Activated T-helper 9 cell treated with anti-CD3 and anti-CD28 coated beads, Interleukin-2, amount 50 U/mL, for 16 hours (primary cell): ENCODE measurements at regions not wholly inside any gene's neighbourhood (a gene's known extent, or its start where the extent isn't known, plus 50 kb on each side); places are given as distances from the start of the nearest gene placed in this dataset.

Experiments
- DNase-seq: peaks from one replicate; pipeline ENCODE4 v3.0.0-alpha.2; 2020; ENCODE audit warnings: low read depth

DNA sequence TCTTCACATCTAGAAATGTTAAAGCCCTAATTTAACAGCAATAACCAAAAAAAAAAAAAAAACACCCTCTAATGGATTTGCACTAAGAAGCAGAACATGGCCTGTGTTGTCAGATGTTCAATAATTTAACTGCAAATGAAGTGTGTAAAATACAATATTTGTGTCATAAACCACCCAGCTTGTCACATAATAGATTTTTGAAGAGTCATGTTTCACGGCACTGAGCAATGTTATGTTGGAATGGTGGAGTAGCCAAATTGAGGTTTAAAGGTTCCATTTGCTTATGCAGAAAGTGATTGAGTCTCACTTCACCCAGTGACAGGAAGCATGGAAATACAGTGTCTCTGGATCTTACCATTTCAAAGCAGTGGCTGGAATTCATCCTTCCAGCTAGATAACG lies 173.2 kb upstream of the XYLT1 start:
- DNase-seq: no peak

- DNase-seq: no peak
These were observed 171.2 kb upstream of the XYLT1 start for GRCh38 chr16:17641990-17642389.

DNA sequence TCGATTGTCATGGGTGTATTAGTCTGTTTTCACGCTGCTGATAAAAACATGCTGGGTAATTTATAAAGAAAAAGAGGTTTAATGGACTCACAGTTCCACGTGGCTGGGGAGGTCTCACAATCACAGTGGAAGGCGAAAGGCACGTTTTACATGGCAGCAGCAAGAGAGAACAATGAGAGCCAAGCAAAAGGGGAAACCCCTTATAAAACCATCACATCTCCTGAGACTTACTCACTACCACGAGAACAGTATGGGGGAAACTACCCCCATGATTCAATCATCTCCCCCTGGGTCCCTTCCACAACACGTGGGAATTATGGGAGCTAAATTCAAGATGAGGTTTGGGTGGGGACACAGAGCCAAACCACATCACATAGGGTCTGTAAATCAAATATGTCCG lies 167.4 kb upstream of the XYLT1 start:
- no peak for DNase-seq

GRCh38 chr16:17635183-17635582 lies 164.4 kb upstream of the XYLT1 start:
- DNase-seq: no peak

DNA sequence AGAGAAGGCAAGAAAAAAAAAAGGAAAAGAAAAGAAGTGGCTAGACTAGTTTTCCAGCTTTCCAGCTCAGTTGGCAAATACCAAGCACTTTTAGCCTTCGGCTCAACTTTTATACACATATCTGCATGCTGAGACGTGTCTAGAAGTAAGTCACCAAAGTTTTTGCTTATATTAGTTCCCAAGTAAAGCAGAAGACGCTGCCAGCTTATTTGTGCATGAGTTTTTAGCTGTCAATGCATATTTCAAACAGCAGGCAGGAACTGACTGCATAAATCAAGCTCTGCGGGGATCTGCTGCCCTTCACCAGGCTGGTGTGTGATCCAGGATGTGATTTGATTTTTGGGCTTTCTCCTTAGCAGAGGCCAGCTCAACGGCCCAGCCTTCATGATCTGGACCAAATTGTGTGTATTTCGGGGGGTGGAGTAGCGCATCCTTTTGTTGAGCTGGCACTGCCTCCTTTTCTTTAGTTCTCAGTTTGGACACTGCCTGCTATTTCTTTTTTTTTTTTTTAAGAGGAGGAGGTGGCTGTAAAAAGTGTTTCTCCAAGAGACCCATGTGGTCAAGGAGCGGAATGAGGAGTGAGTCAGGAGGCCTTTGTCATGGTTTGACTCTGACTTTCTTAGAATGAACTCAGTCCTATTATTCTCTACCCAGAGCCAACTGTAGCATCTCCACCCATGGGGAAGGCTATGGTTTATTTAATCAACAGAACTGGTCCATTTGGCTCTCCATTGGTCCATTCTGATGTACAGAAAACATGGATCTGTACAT lies 162.6 kb upstream of the XYLT1 start:
- no peak for DNase-seq

- no peak for DNase-seq
These were observed 161.9 kb upstream of the XYLT1 start for GRCh38 chr16:17632667-17633066.

DNA sequence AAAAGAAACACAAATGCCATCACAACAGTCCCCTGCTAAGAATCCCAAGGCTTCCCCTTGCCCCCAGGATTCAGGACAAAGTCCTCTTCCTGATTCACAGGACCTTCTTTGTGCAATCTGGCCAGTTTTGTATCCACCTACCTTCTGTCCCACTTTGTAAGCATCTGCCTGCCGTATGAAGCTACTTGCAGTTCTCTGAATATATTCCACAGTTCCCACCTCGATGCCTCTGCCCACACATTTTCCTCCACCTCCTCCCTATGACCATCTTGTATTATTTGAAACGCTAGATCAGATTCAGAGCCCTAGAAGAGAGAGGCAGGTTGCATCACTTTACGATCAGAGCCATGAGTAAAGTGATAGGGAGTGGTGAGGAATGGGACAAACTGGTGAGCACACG lies 159.2 kb upstream of the XYLT1 start:
- DNase-seq: no peak

DNA sequence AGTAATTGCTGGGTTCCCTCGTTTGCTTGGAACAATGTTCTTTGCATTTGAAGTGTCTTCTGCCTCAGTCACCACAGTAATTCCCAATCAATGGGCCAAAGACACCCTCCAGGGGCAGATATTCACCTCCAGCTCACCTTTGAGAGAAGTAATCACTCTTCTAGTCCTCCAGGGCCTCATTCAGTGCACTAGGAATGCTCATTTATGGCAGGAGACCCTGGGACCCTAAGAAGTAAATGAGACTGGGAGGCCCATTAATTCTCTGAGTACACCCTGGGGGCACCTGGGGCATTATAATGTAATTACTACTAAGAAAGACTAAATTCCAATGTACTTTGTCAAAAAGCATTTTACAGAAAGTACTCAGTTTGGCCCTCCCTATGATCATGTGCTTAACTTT lies 158.2 kb upstream of the XYLT1 start:
- no peak for DNase-seq

DNA sequence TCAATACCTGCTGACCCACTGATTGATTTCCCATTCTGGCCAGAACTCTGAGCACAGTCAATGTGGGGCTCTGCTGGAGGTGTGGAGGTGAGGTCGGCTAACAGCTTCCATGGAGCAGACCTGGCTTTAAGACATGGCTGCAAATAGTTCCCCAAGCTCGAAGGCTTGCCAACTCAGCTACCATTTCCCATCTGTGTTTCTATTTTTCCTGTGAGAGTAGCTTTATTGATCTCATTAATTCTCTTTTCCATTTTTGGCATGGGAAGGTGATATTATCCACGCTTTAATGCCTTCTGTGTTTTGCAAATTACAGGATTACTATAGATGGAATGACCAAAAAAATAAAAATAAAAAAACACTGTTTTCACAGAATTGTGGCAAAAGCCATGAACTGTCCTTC lies 151.6 kb upstream of the XYLT1 start:
- DNase-seq: no peak

- DNase-seq: no peak
These were observed 148.5 kb upstream of the XYLT1 start for GRCh38 chr16:17619261-17619660.

DNA sequence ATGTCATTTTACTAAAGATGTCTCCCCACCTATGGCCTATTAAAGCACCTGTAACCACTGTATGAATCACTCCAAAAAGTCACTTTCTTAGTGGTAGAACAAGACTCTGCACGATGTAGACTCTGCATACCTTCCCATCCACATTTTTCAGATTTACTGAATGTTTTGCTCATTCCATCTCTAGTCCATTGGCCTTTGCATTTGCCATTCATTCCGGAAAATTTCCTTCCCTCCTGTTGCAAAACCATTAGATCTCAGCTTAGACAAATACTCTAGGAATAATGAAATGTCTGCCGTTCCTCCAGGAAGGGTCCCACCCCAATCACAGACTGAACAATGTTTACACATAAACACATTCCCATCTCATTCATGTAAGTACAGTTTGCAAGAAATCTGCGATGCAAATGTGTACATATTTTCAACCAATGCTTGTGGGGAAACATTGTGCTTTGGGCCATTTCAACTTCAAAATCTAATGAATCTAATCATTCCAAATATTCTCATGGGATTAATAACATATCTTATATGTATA lies 146.3 kb upstream of the XYLT1 start:
- no peak for DNase-seq

- DNase-seq: no peak
These were observed 141.6 kb upstream of the XYLT1 start for GRCh38 chr16:17612336-17612735.

GRCh38 chr16:17607609-17608008 lies 136.8 kb upstream of the XYLT1 start:
- DNase-seq: no peak

DNA sequence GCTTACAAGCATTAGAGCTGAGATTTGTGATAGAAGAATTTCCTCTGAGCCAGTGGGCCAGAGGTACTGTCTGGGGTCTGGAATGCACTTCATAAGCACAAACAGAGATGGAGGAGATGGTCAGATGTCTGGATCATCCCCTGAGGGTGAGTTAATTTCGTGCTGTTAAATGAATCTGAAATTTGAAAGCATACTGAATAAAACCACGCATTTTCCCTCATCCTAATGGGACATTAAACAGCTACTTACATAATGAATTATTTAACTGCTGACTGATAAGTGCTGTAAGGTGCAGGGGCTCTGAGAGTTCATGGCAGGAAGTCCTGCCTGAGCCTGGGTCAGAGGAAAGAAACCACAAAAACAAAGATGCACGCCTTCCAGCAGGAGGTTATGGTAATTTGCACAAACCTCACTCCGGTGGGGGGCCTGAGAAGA lies 136.3 kb upstream of the XYLT1 start:
- DNase-seq: no peak

- no peak for DNase-seq
These were observed 135.7 kb upstream of the XYLT1 start for GRCh38 chr16:17606460-17606859.

DNA sequence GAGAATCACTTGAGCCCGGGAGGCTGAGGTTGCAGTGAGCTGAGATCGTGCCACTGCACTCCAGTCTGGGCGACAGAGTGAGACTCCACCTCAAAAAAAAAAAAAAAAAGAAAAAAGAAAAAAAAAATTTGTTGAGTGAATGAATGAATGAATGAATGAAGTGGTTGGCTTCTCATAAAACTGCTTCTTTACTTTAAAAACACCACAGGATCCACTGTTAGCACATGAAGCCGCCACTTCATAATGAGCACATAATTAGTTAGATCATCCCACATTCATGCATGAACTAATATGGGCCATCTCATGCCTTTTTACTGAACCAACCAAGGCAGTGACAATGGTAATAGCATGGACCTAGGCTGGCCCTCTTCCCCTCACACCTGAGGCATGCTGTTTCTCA lies 135.0 kb upstream of the XYLT1 start:
- no peak for DNase-seq

- DNase-seq: no peak
These were observed 132.9 kb upstream of the XYLT1 start for GRCh38 chr16:17603626-17604025.

DNA sequence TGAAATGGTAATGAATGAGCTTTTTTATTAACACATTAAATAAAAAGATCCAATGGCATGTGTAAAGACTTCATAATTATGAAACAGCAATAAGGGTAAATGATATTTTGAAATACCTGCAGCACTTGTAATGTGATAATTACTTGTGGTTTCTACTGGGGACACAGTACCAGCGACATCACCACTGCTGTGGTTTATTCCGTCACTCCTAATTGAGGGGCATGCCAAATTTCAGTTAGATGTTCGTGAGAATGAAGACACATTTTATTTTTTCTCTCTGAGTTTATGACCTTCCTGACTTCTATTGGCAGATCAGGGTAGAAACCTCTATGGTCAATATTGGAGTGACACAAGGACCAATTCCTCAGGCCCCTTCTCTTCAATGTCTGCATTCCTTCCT lies 131.9 kb upstream of the XYLT1 start:
- DNase-seq: no peak

DNA sequence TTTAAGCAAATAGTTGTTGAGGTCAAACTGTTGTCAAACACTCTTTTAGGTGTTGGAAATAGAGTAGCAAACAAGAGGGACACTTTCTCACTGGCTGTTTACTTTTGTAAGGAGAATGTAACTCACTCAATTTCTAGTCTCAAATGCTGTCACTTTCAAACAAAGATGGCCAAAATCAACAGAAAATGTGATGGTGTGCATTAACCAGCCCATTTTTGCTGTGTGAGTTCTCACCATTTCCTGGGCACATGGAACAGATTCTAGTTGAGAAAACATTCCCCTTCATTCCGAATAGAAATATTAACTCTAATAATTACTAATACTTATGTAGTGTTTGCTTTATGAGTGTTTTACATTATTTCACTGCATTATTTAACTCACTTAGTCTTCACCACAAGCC lies 128.2 kb upstream of the XYLT1 start:
- DNase-seq: no peak

DNA sequence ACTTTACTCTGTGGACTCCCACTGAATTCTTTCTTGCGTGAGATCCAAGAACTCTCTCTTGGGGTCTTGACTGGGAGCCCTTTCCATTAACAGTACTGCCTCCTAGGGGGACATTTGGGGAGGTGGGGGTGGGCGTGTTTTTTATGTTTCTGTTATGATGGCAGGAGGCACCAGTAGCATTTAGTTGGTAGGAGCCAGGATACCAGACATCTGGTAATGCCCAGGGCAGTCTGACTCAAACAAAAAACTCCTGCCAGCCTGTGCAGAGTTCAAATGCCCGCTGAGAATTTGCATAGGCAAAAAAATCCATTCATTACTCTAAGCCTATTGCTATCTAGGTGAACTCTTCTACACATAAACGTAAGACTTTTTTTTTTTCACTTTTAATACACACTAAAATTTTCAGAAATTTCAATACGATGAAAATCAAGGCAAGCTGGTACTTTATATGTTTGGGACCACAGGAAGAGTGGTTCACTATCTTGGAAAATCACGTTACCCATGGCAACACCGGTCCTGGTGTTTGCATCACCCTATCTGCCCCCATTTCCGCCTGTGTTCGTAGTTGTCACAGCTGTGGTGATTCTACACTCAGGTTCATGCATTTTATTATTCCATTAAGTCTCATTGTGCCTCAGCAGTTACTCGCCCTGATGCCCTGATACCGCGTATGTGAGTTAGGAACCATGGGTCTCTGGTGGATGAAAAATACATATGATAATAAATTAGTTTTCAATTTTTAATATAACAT lies 121.1 kb upstream of the XYLT1 start:
- DNase-seq: no peak

- DNase-seq: peak; percentile 45
These were observed 120.2 kb upstream of the XYLT1 start for GRCh38 chr16:17590711-17591654.

GRCh38 chr16:17589898-17590297 lies 119.1 kb upstream of the XYLT1 start:
- no peak for DNase-seq
